ENCODE measurements at regions not wholly inside any gene's neighbourhood (a gene's known extent, or its start where the extent isn't known, plus 50 kb on each side); places are given as distances from the start of the nearest gene placed in this dataset.

- H3K27me3 ChIP-seq (ENCODE audit: insufficient read depth, low read depth), result no peaks in the 10 kb centered on the region
- no peaks in the 10 kb centered on the region for H3K36me3 ChIP-seq (ENCODE audit: insufficient read depth)
- no peak overlapping the region for H3K4me3 ChIP-seq (IDR thresholded peaks at IDR 0.05; ENCODE audit: insufficient read depth, low read depth, low read length)
- no peak overlapping the region for H3K9ac ChIP-seq
- H2AFZ ChIP-seq (ENCODE audit: low read depth), result no peak overlapping the region
- H4K20me1 ChIP-seq (ENCODE audit: insufficient read depth), result no peaks in the 10 kb centered on the region
- H3K4me1 ChIP-seq (ENCODE audit: low read depth, poor library complexity, severe bottlenecking), result no peaks in the 10 kb centered on the region
- no peak overlapping the region for H3K4me2 ChIP-seq
- TF ChIP-seq CTCF (conservative IDR thresholded peaks at IDR 0.05; ENCODE audit: low read depth, low read length), result no peak
- no peak overlapping the region for H3K27ac ChIP-seq
- H3K79me2 ChIP-seq (ENCODE audit: insufficient read depth, low read depth), result no peaks in the 10 kb centered on the region
These were observed 314.7 kb upstream of the CNR1 start for GRCh38 chr6:88480816-88481215.

GRCh38 chr6:88477413-88477812 lies 311.3 kb upstream of the CNR1 start:
- no peaks in the 10 kb centered on the region for H3K36me3 ChIP-seq (ENCODE audit: insufficient read depth)
- H3K27me3 ChIP-seq (ENCODE audit: insufficient read depth, low read depth), result no peaks in the 10 kb centered on the region
- H3K4me2 ChIP-seq, result no peak overlapping the region
- H4K20me1 ChIP-seq (ENCODE audit: insufficient read depth), result no peaks in the 10 kb centered on the region
- no peak overlapping the region for H2AFZ ChIP-seq (ENCODE audit: low read depth)
- H3K9ac ChIP-seq, result no peak overlapping the region
- TF ChIP-seq CTCF (conservative IDR thresholded peaks at IDR 0.05; ENCODE audit: low read depth, low read length), result no peak
- no peak overlapping the region for H3K27ac ChIP-seq
- H3K79me2 ChIP-seq (ENCODE audit: insufficient read depth, low read depth), result no peaks in the 10 kb centered on the region
- H3K4me1 ChIP-seq (ENCODE audit: low read depth, poor library complexity, severe bottlenecking), result no peaks in the 10 kb centered on the region
- H3K4me3 ChIP-seq (IDR thresholded peaks at IDR 0.05; ENCODE audit: insufficient read depth, low read depth, low read length), result no peak overlapping the region

GRCh38 chr6:88476388-88476787 lies 310.2 kb upstream of the CNR1 start:
- Histone ChIP-seq H3K27me3 (ENCODE audit: insufficient read depth, low read depth) (no peaks in the 10 kb centered on the region), H3K36me3 (ENCODE audit: insufficient read depth) (no peaks in the 10 kb centered on the region), H3K9ac (no peak overlapping the region), H3K27ac (no peak overlapping the region), H4K20me1 (ENCODE audit: insufficient read depth) (no peaks in the 10 kb centered on the region), H2AFZ (ENCODE audit: low read depth) (no peak overlapping the region), H3K4me2 (no peak overlapping the region), H3K4me1 (ENCODE audit: low read depth, poor library complexity, severe bottlenecking) (no peaks in the 10 kb centered on the region), H3K4me3 (IDR thresholded peaks at IDR 0.05; ENCODE audit: insufficient read depth, low read depth, low read length) (no peak overlapping the region), H3K79me2 (ENCODE audit: insufficient read depth, low read depth) (no peaks in the 10 kb centered on the region)
- no peak for TF ChIP-seq CTCF (conservative IDR thresholded peaks at IDR 0.05; ENCODE audit: low read depth, low read length)

DNA sequence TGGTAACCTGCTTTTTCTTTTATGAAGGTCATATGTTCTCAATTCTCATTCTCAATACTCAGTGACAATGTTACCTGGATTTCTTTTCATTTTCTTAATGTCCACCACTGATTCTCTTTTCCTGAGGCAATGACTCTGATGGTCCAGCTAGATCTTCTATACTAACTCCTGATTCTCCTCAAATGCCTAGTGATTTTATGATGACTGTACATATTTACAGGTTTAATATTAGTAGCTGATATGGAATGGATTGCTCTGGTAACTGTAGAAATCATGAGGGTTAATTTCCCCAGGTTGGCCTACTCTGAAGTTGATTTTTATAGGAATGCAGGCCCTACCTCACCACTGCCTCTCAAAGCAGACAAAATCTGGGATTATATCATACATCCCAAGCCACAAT lies 308.6 kb upstream of the CNR1 start:
- Histone ChIP-seq H3K27me3 (ENCODE audit: insufficient read depth, low read depth) (no peaks in the 10 kb centered on the region), H3K9ac (no peak overlapping the region), H3K4me3 (IDR thresholded peaks at IDR 0.05; ENCODE audit: insufficient read depth, low read depth, low read length) (no peak overlapping the region), H4K20me1 (ENCODE audit: insufficient read depth) (no peaks in the 10 kb centered on the region), H3K27ac (no peak overlapping the region), H3K36me3 (ENCODE audit: insufficient read depth) (no peaks in the 10 kb centered on the region), H3K79me2 (ENCODE audit: insufficient read depth, low read depth) (no peaks in the 10 kb centered on the region), H3K4me2 (no peak overlapping the region), H2AFZ (ENCODE audit: low read depth) (no peak overlapping the region), H3K4me1 (ENCODE audit: low read depth, poor library complexity, severe bottlenecking) (no peaks in the 10 kb centered on the region)
- no peak for TF ChIP-seq CTCF (conservative IDR thresholded peaks at IDR 0.05; ENCODE audit: low read depth, low read length)

- Histone ChIP-seq H3K27ac (no peak overlapping the region), H4K20me1 (ENCODE audit: insufficient read depth) (no peaks in the 10 kb centered on the region), H3K27me3 (ENCODE audit: insufficient read depth, low read depth) (no peaks in the 10 kb centered on the region), H3K79me2 (ENCODE audit: insufficient read depth, low read depth) (no peaks in the 10 kb centered on the region), H3K4me2 (no peak overlapping the region), H3K9ac (no peak overlapping the region), H3K36me3 (ENCODE audit: insufficient read depth) (no peaks in the 10 kb centered on the region), H3K4me1 (ENCODE audit: low read depth, poor library complexity, severe bottlenecking) (no peaks in the 10 kb centered on the region), H3K4me3 (IDR thresholded peaks at IDR 0.05; ENCODE audit: insufficient read depth, low read depth, low read length) (no peak overlapping the region), H2AFZ (ENCODE audit: low read depth) (no peak overlapping the region)
- no peak for TF ChIP-seq CTCF (conservative IDR thresholded peaks at IDR 0.05; ENCODE audit: low read depth, low read length)
These were observed 307.4 kb upstream of the CNR1 start for GRCh38 chr6:88473589-88473988.

All from KMS-11 (cell line).